ENCODE measurements at regions not wholly inside any gene's neighbourhood (a gene's known extent, or its start where the extent isn't known, plus 50 kb on each side); places are given as distances from the start of the nearest gene placed in this dataset.

- TF ChIP-seq POLR2AphosphoS5 (IDR thresholded peaks at IDR 0.05; ENCODE audit: borderline replicate concordance, low read depth, low read length) (no peak), EZH2 (IDR thresholded peaks at IDR 0.05) (no peak)
These were observed 69.2 kb upstream of the CST7 start for GRCh38 chr20:24879875-24880274.

Data from SK-N-MC (cell line).